ENCODE measurements at regions not wholly inside any gene's neighbourhood (a gene's known extent, or its start where the extent isn't known, plus 50 kb on each side); places are given as distances from the start of the nearest gene placed in this dataset.

GRCh38 chr3:166488977-166489672, 651.9 kb upstream of the BCHE start:
- H3K27ac ChIP-seq (ENCODE audit: low read depth, low read length), result no peak overlapping the region
- H3K9ac ChIP-seq (ENCODE audit: low read length in 5 of 5), result no peak overlapping the region
- no peak overlapping the region for H3K4me3 ChIP-seq (ENCODE audit: low read depth in 1 of 5, low read length in 5 of 5)
- no peaks in the 10 kb centered on the region for H3K4me1 ChIP-seq (ENCODE audit: control insufficient read depth in 5 of 5, insufficient read depth in 5 of 5, low read length in 5 of 5)
- H3K9me3 ChIP-seq (ENCODE audit: control insufficient read depth in 5 of 5, low read length in 5 of 5), result no peaks in the 10 kb centered on the region
- H3K27me3 ChIP-seq (ENCODE audit: control insufficient read depth in 5 of 5, insufficient read depth in 4 of 5, low read length in 5 of 5), result no peaks in the 10 kb centered on the region
- no peaks in the 10 kb centered on the region for H3K36me3 ChIP-seq (ENCODE audit: control insufficient read depth in 5 of 5, insufficient read depth in 5 of 5, low read length in 5 of 5)

- no peak overlapping the region for H3K4me3 ChIP-seq (ENCODE audit: low read depth in 1 of 5, low read length in 5 of 5)
- no peaks in the 10 kb centered on the region for H3K36me3 ChIP-seq (ENCODE audit: control insufficient read depth in 5 of 5, insufficient read depth in 5 of 5, low read length in 5 of 5)
These were observed 647.2 kb upstream of the BCHE start for GRCh38 chr3:166484470-166484869.

GRCh38 chr3:166481340-166481739, 644.1 kb upstream of the BCHE start:
- Histone ChIP-seq H3K4me1 (ENCODE audit: control insufficient read depth in 5 of 5, insufficient read depth in 5 of 5, low read length in 5 of 5) (peaks cover 0 to 2% (median 0%) of the 10 kb centered on the region in 5 donors), H3K9me3 (ENCODE audit: control insufficient read depth in 5 of 5, low read length in 5 of 5) (peaks cover 0 to 7% (median 2%) of the 10 kb centered on the region in 5 donors), H3K27ac (ENCODE audit: low read depth, low read length) (no peak overlapping the region), H3K36me3 (ENCODE audit: control insufficient read depth in 5 of 5, insufficient read depth in 5 of 5, low read length in 5 of 5) (no peaks in the 10 kb centered on the region), H3K27me3 (ENCODE audit: control insufficient read depth in 5 of 5, insufficient read depth in 4 of 5, low read length in 5 of 5) (no peaks in the 10 kb centered on the region), H3K9ac (ENCODE audit: low read length in 5 of 5) (no peak overlapping the region), H3K4me3 (ENCODE audit: low read depth in 1 of 5, low read length in 5 of 5) (no peak overlapping the region)

More at GRCh38 chr3:166484470-166484869, 647.2 kb upstream of the BCHE start:
- H3K9me3 ChIP-seq (ENCODE audit: control insufficient read depth in 5 of 5, low read length in 5 of 5), result no peaks in the 10 kb centered on the region
- peaks cover 0 to 2% (median 0%) of the 10 kb centered on the region in 5 donors for H3K4me1 ChIP-seq (ENCODE audit: control insufficient read depth in 5 of 5, insufficient read depth in 5 of 5, low read length in 5 of 5)
- no peaks in the 10 kb centered on the region for H3K27me3 ChIP-seq (ENCODE audit: control insufficient read depth in 5 of 5, insufficient read depth in 4 of 5, low read length in 5 of 5)
- H3K27ac ChIP-seq (ENCODE audit: low read depth, low read length), result no peak overlapping the region
- no peak overlapping the region for H3K9ac ChIP-seq (ENCODE audit: low read length in 5 of 5)

GRCh38 chr3:166478356-166478755, 641.1 kb upstream of the BCHE start:
- H3K27ac ChIP-seq (ENCODE audit: low read depth, low read length), result no peak overlapping the region
- H3K4me3 ChIP-seq (ENCODE audit: low read depth in 1 of 5, low read length in 5 of 5), result no peak overlapping the region
- peaks cover 0 to 7% (median 2%) of the 10 kb centered on the region in 5 donors for H3K9me3 ChIP-seq (ENCODE audit: control insufficient read depth in 5 of 5, low read length in 5 of 5)
- no peak overlapping the region for H3K9ac ChIP-seq (ENCODE audit: low read length in 5 of 5)
- no peaks in the 10 kb centered on the region for H3K36me3 ChIP-seq (ENCODE audit: control insufficient read depth in 5 of 5, insufficient read depth in 5 of 5, low read length in 5 of 5)
- H3K4me1 ChIP-seq (ENCODE audit: control insufficient read depth in 5 of 5, insufficient read depth in 5 of 5, low read length in 5 of 5), result peaks cover 0 to 2% (median 0%) of the 10 kb centered on the region in 5 donors
- no peaks in the 10 kb centered on the region for H3K27me3 ChIP-seq (ENCODE audit: control insufficient read depth in 5 of 5, insufficient read depth in 4 of 5, low read length in 5 of 5)

- H3K27me3 ChIP-seq (ENCODE audit: control insufficient read depth in 5 of 5, insufficient read depth in 4 of 5, low read length in 5 of 5), result no peaks in the 10 kb centered on the region
- no peak overlapping the region for H3K9ac ChIP-seq (ENCODE audit: low read length in 5 of 5)
- H3K4me3 ChIP-seq (ENCODE audit: low read depth in 1 of 5, low read length in 5 of 5), result no peak overlapping the region
- no peaks in the 10 kb centered on the region for H3K4me1 ChIP-seq (ENCODE audit: control insufficient read depth in 5 of 5, insufficient read depth in 5 of 5, low read length in 5 of 5)
- no peaks in the 10 kb centered on the region for H3K36me3 ChIP-seq (ENCODE audit: control insufficient read depth in 5 of 5, insufficient read depth in 5 of 5, low read length in 5 of 5)
- H3K9me3 ChIP-seq (ENCODE audit: control insufficient read depth in 5 of 5, low read length in 5 of 5), result peaks cover 0 to 6% (median under 1%) of the 10 kb centered on the region in 5 donors
- H3K27ac ChIP-seq (ENCODE audit: low read depth, low read length), result no peak overlapping the region
These were observed 636.3 kb upstream of the BCHE start for GRCh38 chr3:166473501-166473900.

GRCh38 chr3:166472015-166472414, 634.8 kb upstream of the BCHE start:
- no peaks in the 10 kb centered on the region for H3K9me3 ChIP-seq (ENCODE audit: control insufficient read depth in 5 of 5, low read length in 5 of 5)
- no peak overlapping the region for H3K9ac ChIP-seq (ENCODE audit: low read length in 5 of 5)
- no peaks in the 10 kb centered on the region for H3K4me1 ChIP-seq (ENCODE audit: control insufficient read depth in 5 of 5, insufficient read depth in 5 of 5, low read length in 5 of 5)
- no peak overlapping the region for H3K4me3 ChIP-seq (ENCODE audit: low read depth in 1 of 5, low read length in 5 of 5)
- H3K36me3 ChIP-seq (ENCODE audit: control insufficient read depth in 5 of 5, insufficient read depth in 5 of 5, low read length in 5 of 5), result no peaks in the 10 kb centered on the region
- no peaks in the 10 kb centered on the region for H3K27me3 ChIP-seq (ENCODE audit: control insufficient read depth in 5 of 5, insufficient read depth in 4 of 5, low read length in 5 of 5)
- no peak overlapping the region for H3K27ac ChIP-seq (ENCODE audit: low read depth, low read length)

- H3K9ac ChIP-seq (ENCODE audit: low read length in 5 of 5), result no peak overlapping the region
- H3K27me3 ChIP-seq (ENCODE audit: control insufficient read depth in 5 of 5, insufficient read depth in 4 of 5, low read length in 5 of 5), result no peaks in the 10 kb centered on the region
- H3K27ac ChIP-seq (ENCODE audit: low read depth, low read length), result no peak overlapping the region
- H3K4me1 ChIP-seq (ENCODE audit: control insufficient read depth in 5 of 5, insufficient read depth in 5 of 5, low read length in 5 of 5), result no peaks in the 10 kb centered on the region
- H3K9me3 ChIP-seq (ENCODE audit: control insufficient read depth in 5 of 5, low read length in 5 of 5), result no peaks in the 10 kb centered on the region
- H3K4me3 ChIP-seq (ENCODE audit: low read depth in 1 of 5, low read length in 5 of 5), result no peak overlapping the region
- no peaks in the 10 kb centered on the region for H3K36me3 ChIP-seq (ENCODE audit: control insufficient read depth in 5 of 5, insufficient read depth in 5 of 5, low read length in 5 of 5)
These were observed 634.0 kb upstream of the BCHE start for GRCh38 chr3:166471074-166471767.

GRCh38 chr3:166462891-166463470, 625.8 kb upstream of the BCHE start:
- Histone ChIP-seq H3K27ac (ENCODE audit: low read depth, low read length) (no peak overlapping the region), H3K4me1 (ENCODE audit: control insufficient read depth in 5 of 5, insufficient read depth in 5 of 5, low read length in 5 of 5) (no peaks in the 10 kb centered on the region), H3K9me3 (ENCODE audit: control insufficient read depth in 5 of 5, low read length in 5 of 5) (no peaks in the 10 kb centered on the region), H3K27me3 (ENCODE audit: control insufficient read depth in 5 of 5, insufficient read depth in 4 of 5, low read length in 5 of 5) (no peaks in the 10 kb centered on the region), H3K9ac (ENCODE audit: low read length in 5 of 5) (no peak overlapping the region), H3K4me3 (ENCODE audit: low read depth in 1 of 5, low read length in 5 of 5) (no peak overlapping the region), H3K36me3 (ENCODE audit: control insufficient read depth in 5 of 5, insufficient read depth in 5 of 5, low read length in 5 of 5) (no peaks in the 10 kb centered on the region)

GRCh38 chr3:166461626-166462025, 624.4 kb upstream of the BCHE start:
- H3K9ac ChIP-seq (ENCODE audit: low read length in 5 of 5), result no peak overlapping the region
- no peaks in the 10 kb centered on the region for H3K36me3 ChIP-seq (ENCODE audit: control insufficient read depth in 5 of 5, insufficient read depth in 5 of 5, low read length in 5 of 5)
- no peak overlapping the region for H3K4me3 ChIP-seq (ENCODE audit: low read depth in 1 of 5, low read length in 5 of 5)
- no peaks in the 10 kb centered on the region for H3K4me1 ChIP-seq (ENCODE audit: control insufficient read depth in 5 of 5, insufficient read depth in 5 of 5, low read length in 5 of 5)
- no peaks in the 10 kb centered on the region for H3K27me3 ChIP-seq (ENCODE audit: control insufficient read depth in 5 of 5, insufficient read depth in 4 of 5, low read length in 5 of 5)
- H3K27ac ChIP-seq (ENCODE audit: low read depth, low read length), result no peak overlapping the region
- H3K9me3 ChIP-seq (ENCODE audit: control insufficient read depth in 5 of 5, low read length in 5 of 5), result no peaks in the 10 kb centered on the region

GRCh38 chr3:166457382-166457781, 620.2 kb upstream of the BCHE start:
- H3K9ac ChIP-seq (ENCODE audit: low read length in 5 of 5), result no peak overlapping the region
- H3K36me3 ChIP-seq (ENCODE audit: control insufficient read depth in 5 of 5, insufficient read depth in 5 of 5, low read length in 5 of 5), result no peaks in the 10 kb centered on the region
- H3K27me3 ChIP-seq (ENCODE audit: control insufficient read depth in 5 of 5, insufficient read depth in 4 of 5, low read length in 5 of 5), result no peaks in the 10 kb centered on the region
- no peaks in the 10 kb centered on the region for H3K4me1 ChIP-seq (ENCODE audit: control insufficient read depth in 5 of 5, insufficient read depth in 5 of 5, low read length in 5 of 5)
- H3K27ac ChIP-seq (ENCODE audit: low read depth, low read length), result no peak overlapping the region
- H3K9me3 ChIP-seq (ENCODE audit: control insufficient read depth in 5 of 5, low read length in 5 of 5), result no peaks in the 10 kb centered on the region
- no peak overlapping the region for H3K4me3 ChIP-seq (ENCODE audit: low read depth in 1 of 5, low read length in 5 of 5)
